ENCODE measurements at regions not wholly inside any gene's neighbourhood (a gene's known extent, or its start where the extent isn't known, plus 50 kb on each side); places are given as distances from the start of the nearest gene placed in this dataset.

DNA sequence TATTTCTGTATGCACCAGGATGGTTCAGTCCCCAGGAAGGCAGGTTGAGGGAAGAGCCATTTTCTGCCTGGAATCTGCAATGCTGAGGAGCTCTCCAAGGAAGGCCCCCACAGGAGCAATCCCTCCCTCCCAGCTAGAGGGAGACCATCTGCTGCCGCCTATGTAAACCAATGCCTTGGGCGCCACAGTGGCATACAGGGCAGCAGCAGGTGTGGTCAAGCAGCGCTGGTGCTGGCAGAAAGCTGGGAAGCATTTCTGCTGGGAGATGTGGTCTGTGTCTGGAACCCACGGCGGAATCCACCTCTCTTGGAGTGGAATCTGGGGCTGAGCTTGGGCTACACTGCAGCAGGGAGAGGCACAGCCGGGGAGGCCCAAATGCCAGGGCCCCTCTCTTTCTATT, 283.3 kb downstream of the RRAGC start:
- DNase-seq (ENCODE audit: low read depth), result no peak

- DNase-seq (ENCODE audit: low read depth), result no peak
These were observed 287.8 kb downstream of the RRAGC start for GRCh38 chr1:38571726-38572125.

GRCh38 chr1:38570657-38570975, 289.0 kb downstream of the RRAGC start:
- no peak for DNase-seq (ENCODE audit: low read depth)

GRCh38 chr1:38569932-38570656, 289.5 kb downstream of the RRAGC start:
- DNase-seq (ENCODE audit: low read depth), result no peak

DNA sequence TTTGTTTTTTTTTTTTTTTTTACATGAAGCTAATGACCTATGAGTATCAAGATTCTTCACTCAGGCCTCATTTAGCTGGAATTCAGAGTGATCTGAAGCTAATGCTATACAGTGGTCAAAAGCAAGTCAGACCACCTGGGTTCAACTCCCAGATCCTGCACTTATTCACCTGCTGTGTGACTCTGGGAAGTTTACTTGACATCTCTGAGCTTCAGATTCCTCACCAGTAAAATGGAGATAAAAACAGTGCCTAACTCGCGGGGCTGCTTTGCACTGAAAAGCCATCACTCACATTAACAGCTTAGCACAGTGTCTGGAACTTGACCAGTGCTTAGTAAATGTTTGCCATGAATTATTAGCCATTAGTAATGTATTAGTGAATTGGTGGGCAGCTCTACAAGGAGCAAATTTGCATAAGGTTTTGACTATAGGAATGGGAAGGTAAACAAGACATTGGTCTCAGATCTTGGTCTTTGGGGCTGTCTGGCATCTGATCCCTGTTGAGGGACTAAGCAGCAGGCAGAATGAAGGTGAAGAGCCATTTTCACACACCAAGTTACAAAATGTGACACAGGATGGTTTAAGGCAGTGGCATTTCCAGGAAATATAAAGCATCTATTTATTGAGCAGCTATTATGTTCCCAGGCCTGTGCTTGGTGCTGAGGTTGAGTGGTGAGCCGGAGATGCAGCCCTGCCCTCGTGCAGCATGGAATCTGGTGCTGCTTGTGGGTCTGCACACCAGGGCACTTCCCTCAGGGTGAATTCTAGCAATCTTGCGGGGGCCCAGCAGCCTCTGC, 291.3 kb downstream of the RRAGC start:
- DNase-seq (ENCODE audit: low read depth), result no peak

- no peak for DNase-seq (ENCODE audit: low read depth)
These were observed 292.2 kb downstream of the RRAGC start for GRCh38 chr1:38567401-38567800.

GRCh38 chr1:38565020-38565491, 294.5 kb downstream of the RRAGC start:
- DNase-seq (ENCODE audit: low read depth), result no peak

DNA sequence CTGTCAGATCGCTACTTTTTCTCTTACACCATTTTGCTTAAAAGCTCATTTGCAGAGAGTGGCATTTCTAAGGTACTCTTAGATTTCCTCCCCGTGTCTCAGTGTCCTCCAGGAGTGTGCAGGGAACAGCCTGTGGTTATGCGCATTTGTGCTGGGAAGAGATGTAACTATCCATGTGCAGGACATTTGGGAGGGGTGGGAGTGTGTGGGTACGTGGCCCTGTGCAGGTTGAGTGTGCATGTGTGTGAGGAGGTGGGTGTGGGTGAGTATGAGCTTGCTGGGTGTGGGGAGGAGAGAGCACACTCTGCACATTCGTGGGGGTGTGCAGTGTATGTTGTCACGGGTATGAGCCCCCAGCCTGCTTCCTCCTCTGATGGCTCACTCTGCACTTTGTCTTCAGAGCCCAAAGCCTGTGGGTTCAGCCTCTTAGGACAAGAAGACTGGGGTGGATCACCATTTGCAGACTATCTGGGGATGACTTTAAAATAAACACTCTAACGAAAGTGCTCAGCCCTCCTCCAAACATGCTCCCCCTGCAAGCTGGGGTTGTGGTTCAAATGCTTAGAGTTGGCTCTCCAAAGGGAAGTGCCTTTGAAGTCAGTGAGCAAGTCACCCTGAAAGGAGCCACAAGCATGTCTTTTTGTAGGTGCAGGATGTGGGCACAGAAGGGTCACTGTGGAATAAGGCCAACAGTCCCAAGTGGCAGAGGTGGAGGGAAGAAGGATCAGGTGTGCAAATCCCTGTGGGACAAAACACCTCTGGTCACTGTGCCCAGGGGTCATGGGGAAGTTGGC, 295.4 kb downstream of the RRAGC start:
- DNase-seq (ENCODE audit: low read depth), result no peak

DNA sequence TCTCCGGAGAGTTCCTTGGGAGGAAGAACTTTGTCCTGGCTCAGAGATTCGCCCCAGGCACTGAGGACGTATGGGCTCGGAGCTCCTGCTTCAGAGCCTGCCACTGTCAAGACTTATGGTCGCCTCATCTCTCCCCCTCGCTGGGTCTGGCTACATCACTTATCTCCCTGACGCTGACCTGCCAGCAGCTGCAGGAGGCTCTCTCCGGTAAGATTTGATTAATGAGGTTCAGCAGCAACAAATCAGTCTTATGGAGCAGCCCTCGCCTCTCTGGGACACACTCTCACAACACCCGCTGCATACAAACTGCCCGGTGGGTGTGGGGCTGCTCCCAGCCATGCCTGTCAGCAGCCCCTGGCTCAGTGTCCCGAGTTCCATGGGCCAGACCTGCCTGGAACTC, 297.8 kb downstream of the RRAGC start:
- DNase-seq (ENCODE audit: low read depth), result no peak

GRCh38 chr1:38561110-38561509, 298.5 kb downstream of the RRAGC start:
- no peak for DNase-seq (ENCODE audit: low read depth)

DNA sequence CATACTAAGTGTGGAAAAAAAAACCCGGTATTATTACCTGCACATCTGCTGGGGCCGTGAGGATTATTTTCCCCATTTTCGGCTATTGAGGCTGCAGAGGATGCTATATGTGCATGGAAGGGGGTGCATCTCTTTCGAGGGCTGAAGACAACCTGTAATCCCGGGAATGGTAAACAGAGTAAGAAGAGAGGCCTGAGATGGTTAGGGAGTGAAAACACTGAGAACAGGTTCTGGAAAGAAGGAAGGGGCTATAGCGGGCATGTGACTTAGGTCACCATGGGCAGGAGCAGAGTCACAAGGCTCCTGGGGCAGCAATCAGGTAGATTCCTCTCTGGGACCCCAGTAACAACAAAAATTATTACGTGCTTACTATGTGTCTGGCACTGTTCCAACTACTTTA, 299.1 kb downstream of the RRAGC start:
- no peak for DNase-seq (ENCODE audit: low read depth)

- peak; percentile 69 for DNase-seq (ENCODE audit: low read depth)
These were observed 300.0 kb downstream of the RRAGC start for GRCh38 chr1:38559446-38560165.

DNA sequence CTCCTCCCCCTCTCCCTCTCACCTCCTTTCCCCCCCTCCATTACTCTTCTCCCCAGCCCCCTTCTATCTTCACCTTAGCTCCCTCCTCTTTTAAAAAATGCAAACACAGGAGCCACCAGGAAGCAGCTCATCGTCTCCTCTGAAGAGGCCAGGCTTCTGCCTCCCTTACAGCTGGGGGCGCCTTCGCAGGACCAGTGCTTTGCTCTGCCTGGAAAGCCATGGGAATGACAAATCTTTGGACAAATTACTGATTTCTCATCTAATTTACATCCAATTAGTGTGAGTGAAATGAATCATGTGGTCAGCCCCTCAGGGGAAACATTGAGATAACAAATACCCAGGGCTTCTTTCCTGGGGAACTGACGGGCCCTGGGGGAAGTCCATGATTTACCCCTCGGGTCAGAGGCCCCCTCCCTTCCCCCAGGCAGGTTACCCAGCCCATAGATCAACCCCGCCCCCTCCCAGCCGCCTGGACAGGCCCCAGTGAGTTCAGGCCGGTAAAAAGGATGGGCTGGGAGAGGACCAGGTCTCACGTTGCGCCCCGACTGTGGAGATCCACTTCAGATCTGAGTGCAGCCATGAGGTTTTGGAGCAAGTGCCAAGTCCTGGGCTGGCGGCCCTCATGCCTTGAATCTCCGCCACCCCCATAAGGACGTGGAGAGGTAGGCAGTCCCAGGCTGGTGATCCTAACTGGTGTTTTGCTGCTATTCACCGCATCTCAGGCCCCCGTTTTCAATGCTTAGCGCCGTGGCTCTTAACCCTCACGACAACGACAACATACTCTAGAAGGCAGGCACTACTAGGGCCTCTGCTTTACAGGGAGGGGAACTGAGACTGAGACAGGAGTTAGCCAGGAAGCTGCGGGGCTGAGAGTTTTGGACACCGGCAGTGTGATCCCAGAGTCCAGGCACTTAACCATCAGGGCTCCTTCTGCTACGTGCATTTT, 300.8 kb downstream of the RRAGC start:
- peak; percentile 11 for DNase-seq (ENCODE audit: low read depth)

DNA sequence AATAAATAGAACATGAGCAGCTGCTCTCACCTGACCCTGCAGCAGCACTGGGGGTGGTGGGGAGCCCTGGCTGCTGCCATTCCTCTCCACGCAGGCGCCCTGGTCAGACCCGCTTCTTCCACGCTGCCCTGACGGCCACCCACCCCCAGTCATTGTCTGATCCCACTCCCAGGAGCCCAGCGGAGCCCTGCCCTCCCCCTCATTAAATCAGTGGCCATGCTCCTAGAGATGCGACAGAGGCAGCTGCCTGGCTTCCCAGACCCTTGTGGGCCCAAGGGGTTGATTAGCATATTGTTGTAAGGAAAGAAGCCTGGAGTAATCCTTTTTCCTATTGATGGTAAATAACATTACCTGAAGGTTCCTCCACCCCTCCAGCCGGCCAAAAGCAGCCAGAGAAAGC, 301.5 kb downstream of the RRAGC start:
- no peak for DNase-seq (ENCODE audit: low read depth)

- no peak for DNase-seq (ENCODE audit: low read depth)
These were observed 304.0 kb downstream of the RRAGC start for GRCh38 chr1:38555594-38555993.

- no peak for DNase-seq (ENCODE audit: low read depth)
These were observed 304.4 kb downstream of the RRAGC start for GRCh38 chr1:38555130-38555529.

GRCh38 chr1:38551318-38552307, 308.0 kb downstream of the RRAGC start:
- no peak for DNase-seq (ENCODE audit: low read depth)

DNA sequence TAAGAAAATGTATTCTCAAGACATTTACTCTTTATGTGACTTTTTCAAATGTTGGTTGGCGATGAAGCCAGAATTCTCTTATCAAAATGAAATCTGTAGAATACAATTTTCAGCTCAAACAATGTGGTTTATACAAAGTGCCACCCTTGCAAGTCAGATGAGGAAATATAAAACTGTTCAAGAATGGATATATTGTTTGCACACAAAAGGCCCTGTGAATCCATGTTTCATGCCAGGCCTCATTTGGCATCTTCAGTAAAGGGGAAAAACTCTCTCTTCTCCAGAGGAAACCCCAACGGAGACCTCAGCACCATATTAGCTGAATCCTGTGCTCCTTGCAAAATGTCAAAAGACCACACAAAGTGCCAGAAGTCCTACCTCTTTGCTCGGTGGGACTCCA, 310.4 kb downstream of the RRAGC start:
- DNase-seq (ENCODE audit: low read depth), result no peak

DNA sequence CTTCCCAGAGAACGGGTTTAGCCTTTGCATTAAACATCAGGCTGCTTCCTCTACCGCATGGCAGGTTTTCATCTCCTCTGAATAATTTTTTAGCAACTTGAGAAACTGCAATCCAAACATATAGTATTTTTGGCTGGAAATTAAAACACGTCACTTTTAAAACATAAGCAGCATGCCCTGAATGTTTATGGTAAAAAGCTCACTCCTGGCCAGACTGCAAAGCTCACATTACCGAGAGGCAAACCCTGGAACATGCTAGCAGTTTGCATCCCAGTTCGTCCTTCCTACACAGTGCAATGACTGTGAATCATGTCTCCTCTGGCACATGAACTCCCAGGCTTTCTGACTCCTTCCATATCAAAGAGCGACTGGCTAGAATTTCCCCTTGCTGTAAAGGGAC, 312.3 kb downstream of the RRAGC start:
- no peak for DNase-seq (ENCODE audit: low read depth)

GRCh38 chr1:38546636-38547035, 312.9 kb downstream of the RRAGC start:
- DNase-seq (ENCODE audit: low read depth), result no peak
